HG03432 (cell line): ENCODE measurements at regions not wholly inside any gene's neighbourhood (a gene's known extent, or its start where the extent isn't known, plus 50 kb on each side); places are given as distances from the start of the nearest gene placed in this dataset.

ENCODE experiments used
- ATAC-seq: cut with Tn5 transposase; IDR thresholded peaks from one replicate; pipeline ENCODE4 v1.9.1; 2021; ENCODE audit warnings: mild to moderate bottlenecking, moderate library complexity; ENCODE audit not compliant: unreplicated experiment

GRCh38 chr20:22257912-22258311, 326.5 kb downstream of the FOXA2 start:
- ATAC-seq = no peak

- no peak for ATAC-seq
Observed at GRCh38 chr20:22248051-22248667, 336.2 kb downstream of the FOXA2 start.

DNA sequence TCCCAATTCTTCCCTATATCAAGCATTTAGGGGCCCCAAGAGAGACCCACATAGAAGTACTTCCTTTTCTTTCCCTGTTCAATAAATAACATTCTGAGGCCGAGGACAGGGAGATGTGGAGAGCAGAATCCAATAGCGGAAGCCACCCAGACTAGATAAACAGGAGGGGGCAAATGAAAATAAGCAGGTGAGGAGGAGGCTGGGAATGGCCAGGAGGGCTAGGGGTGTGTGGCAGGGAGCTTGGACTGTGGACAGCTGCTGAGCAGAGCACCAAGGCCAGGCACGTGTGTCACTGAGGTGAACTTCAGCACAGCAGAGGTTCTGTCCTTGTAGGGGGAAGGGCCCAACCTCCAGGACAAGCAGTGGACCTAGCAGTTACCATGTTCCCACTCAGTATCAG, 339.2 kb downstream of the FOXA2 start:
- ATAC-seq = no peak

- no peak for ATAC-seq
Observed at GRCh38 chr20:22243067-22243466, 341.3 kb downstream of the FOXA2 start.

- ATAC-seq = peak; percentile 85
Observed at GRCh38 chr20:22241609-22242008, 342.8 kb downstream of the FOXA2 start.

- ATAC-seq = peak; percentile 50
Observed at GRCh38 chr20:22232923-22233322, 351.4 kb downstream of the FOXA2 start.

- peak; percentile 63 for ATAC-seq
Observed at GRCh38 chr20:22232473-22232872, 351.9 kb downstream of the FOXA2 start.

GRCh38 chr20:22226849-22227700, 357.3 kb downstream of the FOXA2 start:
- ATAC-seq = no peak

GRCh38 chr20:22223236-22223635, 361.1 kb downstream of the FOXA2 start:
- ATAC-seq = no peak

DNA sequence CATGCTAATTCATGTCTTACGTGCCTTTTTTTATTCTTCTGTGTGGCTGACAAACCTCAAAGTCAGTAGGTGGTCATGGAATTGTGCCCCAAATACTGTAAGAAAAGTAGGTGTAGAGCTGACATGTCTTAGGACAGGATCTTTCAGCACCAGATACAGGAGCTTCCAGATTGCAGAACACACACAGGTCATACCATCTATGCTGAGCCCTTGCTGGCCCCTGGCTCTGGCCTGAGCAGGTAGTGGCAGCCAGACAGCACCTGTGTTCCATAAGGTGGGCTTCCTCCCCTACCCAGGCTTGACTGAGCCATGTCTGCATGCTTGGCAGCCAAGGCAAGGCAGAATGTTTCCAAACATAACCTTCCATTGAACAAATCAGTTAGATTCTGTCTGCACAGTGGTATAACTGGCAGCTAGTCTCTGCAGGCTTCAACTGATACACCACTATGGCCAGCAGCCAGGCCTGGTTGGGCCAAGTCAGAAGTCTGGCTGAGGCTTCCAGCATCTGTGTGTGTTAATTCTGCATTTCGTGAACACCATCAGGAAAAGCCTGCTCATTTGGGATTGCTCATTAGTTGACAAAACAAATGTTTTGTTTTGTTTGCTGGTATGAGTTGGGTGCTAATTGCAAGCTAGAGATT, 366.5 kb downstream of the FOXA2 start:
- no peak for ATAC-seq

GRCh38 chr20:22216984-22217383, 367.4 kb downstream of the FOXA2 start:
- no peak for ATAC-seq

DNA sequence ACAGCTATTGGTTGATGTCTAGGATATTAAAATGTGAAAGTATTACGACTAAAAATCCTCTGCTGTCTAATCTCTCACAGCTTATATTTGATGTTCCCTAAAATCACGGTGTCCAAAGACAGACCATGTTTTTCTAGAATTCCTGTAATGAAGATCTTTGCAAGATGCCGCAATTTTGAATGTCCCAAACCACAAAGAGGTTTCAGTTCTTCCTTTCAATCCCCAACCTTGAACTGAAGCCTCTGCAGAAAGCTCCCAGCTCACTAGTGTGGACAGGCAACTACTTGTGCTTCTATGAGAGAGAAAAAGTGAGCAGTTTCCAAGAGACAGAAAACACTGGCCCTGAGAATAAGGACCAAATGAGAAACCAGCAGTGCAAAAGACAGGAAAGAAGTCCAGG, 370.1 kb downstream of the FOXA2 start:
- ATAC-seq = no peak

- ATAC-seq = no peak
Observed at GRCh38 chr20:22213271-22213670, 371.1 kb downstream of the FOXA2 start.

DNA sequence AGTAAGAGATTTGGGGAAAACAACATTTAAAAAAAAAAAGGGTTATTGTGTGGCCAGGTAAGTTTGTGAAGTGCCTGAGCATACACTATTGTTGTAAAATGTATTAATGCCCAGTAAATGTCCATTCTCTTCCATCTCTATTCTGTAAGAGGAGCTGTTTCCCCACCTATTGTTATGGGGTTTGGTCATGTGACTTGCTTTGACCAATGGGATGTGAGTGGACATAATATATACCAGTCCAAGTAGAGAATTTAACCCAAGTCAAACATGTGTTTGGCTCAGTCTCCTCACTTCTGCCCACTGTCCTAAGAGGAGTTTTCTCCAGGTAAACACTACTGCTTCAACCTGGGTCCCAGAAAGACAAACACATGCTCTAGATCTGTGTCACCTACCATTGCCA, 377.1 kb downstream of the FOXA2 start:
- ATAC-seq = no peak

DNA sequence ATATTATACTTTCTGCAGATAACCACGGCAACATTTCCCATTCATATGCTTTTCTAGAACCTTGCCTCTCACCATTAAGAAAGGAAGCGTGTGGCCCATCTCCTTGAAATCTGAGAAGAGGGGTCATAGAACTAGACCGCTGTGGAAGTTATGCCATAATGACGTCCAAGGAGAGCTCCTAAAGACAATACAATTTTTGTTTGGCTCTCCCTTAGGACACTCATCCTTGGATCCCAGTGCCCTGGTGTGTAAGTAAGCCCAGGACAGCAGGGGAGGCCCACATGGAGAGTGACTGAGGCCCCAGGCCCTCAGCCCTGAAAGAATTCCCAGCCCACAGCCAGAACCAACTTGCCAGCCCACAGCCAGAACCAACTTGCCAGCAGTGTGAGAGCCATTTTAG, 379.6 kb downstream of the FOXA2 start:
- ATAC-seq = no peak

- no peak for ATAC-seq
Observed at GRCh38 chr20:22182148-22182547, 402.2 kb downstream of the FOXA2 start.

DNA sequence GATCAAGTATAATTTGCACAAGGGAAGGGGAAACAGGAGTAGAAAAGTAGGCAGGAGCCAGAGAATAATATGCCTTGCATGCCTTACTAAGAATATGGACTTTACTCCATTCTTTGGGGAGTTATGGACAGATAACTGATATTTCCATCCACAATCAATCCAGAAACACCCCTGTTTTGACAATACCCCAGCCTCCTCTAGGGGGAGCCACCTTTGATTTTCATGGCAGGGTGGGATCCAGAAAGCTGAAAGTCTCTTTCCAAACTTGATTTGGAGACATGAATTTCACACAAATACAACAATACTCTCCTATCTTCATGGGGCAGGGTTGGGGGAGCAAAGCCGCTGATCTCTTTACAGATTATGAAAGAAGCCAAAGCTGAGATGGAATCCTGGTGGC, 404.1 kb downstream of the FOXA2 start:
- no peak for ATAC-seq

DNA sequence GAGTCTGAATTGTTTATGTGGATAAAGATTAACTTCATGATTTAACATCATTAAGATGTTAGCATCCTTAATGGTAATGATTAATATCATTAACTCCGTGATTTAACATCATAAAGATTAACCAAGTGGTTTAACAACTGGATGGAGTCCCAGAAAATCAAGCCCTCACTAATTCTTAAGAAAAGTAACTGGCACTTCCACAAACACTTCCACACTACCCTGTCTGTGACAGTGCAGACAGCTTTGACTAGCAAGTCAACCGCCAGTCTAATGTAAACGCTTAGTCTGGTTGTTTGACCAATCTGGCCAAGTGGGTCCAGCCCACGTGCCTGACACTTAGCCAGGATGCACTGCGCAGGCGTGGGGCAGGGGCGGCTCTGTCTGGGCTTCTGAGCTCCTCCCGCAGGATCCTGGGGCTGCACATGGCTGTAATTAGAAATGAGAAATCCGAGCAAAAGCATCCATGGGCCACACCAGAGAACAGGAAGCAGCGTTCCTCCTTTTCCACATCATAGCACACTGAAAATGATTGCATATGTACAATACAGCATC, 424.2 kb downstream of the FOXA2 start:
- no peak for ATAC-seq

GRCh38 chr20:22159276-22159675, 425.1 kb downstream of the FOXA2 start:
- ATAC-seq = no peak

DNA sequence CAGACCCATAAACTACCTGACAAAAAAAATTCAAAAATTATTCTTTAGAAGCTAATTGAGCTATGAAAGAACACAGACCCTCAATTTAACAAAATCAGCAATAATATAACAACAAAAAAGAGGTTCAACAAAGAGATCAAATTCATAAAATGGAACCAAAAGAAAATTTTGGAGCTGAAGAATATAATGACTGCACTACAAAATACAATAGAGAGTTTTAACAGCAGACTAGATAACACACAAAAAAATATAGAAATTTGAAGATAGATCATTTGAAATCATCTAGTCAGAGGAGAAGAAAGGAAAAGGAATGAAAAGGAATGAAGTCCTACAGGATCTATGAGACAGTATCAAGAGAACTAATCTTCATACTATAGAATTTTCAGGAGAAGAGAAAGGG, 422.1 kb downstream of the PAX1 start:
- ATAC-seq = no peak

- ATAC-seq = no peak
Observed at GRCh38 chr20:22106308-22106938, 401.0 kb downstream of the PAX1 start.
